ENCODE measurements at regions not wholly inside any gene's neighbourhood (a gene's known extent, or its start where the extent isn't known, plus 50 kb on each side); places are given as distances from the start of the nearest gene placed in this dataset.
A peak's percentile ranks its signal among the peaks of the same experiment; 100 is the strongest.

GRCh38 chr17:68184816-68185436 lies 62.9 kb upstream of the AMZ2 start:
- Mint-ChIP-seq H3K9me3 (no peaks in the 10 kb centered on the region), H3K4me3 (no peak overlapping the region), H3K27me3 (ENCODE audit: low read depth) (peaks cover 14% of the 10 kb centered on the region), H3K4me1 (no peaks in the 10 kb centered on the region), H3K36me3 (no peaks in the 10 kb centered on the region), H3K27ac (no peak overlapping the region)
- no peak for TF ChIP-seq CTCF (IDR thresholded peaks at IDR 0.05; ENCODE audit: unreplicated experiment)
- peak in 1 of 2 experiments; percentile 14 for DNase-seq (ENCODE audit: low spot score in 2 of 2, unreplicated experiment in 2 of 2)

GRCh38 chr17:68185820-68186219 lies 62.0 kb upstream of the AMZ2 start:
- no peaks in the 10 kb centered on the region for H3K9me3 Mint-ChIP-seq
- no peak overlapping the region for H3K27ac Mint-ChIP-seq
- H3K27me3 Mint-ChIP-seq (ENCODE audit: low read depth) = peaks cover 21% of the 10 kb centered on the region
- no peaks in the 10 kb centered on the region for H3K36me3 Mint-ChIP-seq
- TF ChIP-seq CTCF (IDR thresholded peaks at IDR 0.05; ENCODE audit: unreplicated experiment) = no peak
- no peak for DNase-seq (ENCODE audit: low spot score in 2 of 2, unreplicated experiment in 2 of 2)
- no peaks in the 10 kb centered on the region for H3K4me1 Mint-ChIP-seq
- H3K4me3 Mint-ChIP-seq = no peak overlapping the region

GRCh38 chr17:68190495-68190894 lies 57.3 kb upstream of the AMZ2 start:
- Mint-ChIP-seq H3K4me1 (peaks cover 2% of the 10 kb centered on the region), H3K4me3 (no peak overlapping the region), H3K27me3 (ENCODE audit: low read depth) (peaks cover 57% of the 10 kb centered on the region), H3K27ac (no peak overlapping the region), H3K36me3 (no peaks in the 10 kb centered on the region), H3K9me3 (no peaks in the 10 kb centered on the region)
- no peak for DNase-seq (ENCODE audit: low spot score in 2 of 2, unreplicated experiment in 2 of 2)
- no peak for TF ChIP-seq CTCF (IDR thresholded peaks at IDR 0.05; ENCODE audit: unreplicated experiment)

GRCh38 chr17:68195667-68196393 lies 52.0 kb upstream of the AMZ2 start:
- Mint-ChIP-seq H3K36me3 (no peaks in the 10 kb centered on the region), H3K4me1 (peaks cover 16% of the 10 kb centered on the region), H3K27me3 (ENCODE audit: low read depth) (peaks cover 86% of the 10 kb centered on the region), H3K9me3 (no peaks in the 10 kb centered on the region), H3K4me3 (peak overlapping the region; percentile 62), H3K27ac (no peak overlapping the region)
- no peak for TF ChIP-seq CTCF (IDR thresholded peaks at IDR 0.05; ENCODE audit: unreplicated experiment)
- peak in 1 of 2 experiments; percentile 57 for DNase-seq (ENCODE audit: low spot score in 2 of 2, unreplicated experiment in 2 of 2)

- Mint-ChIP-seq H3K27ac (no peak overlapping the region), H3K27me3 (ENCODE audit: low read depth) (peaks cover 91% of the 10 kb centered on the region), H3K36me3 (no peaks in the 10 kb centered on the region), H3K9me3 (no peaks in the 10 kb centered on the region), H3K4me1 (peaks cover 16% of the 10 kb centered on the region), H3K4me3 (peak overlapping the region; percentile 63)
- peak in 1 of 2 experiments; percentile 48 for DNase-seq (ENCODE audit: low spot score in 2 of 2, unreplicated experiment in 2 of 2)
- no peak for TF ChIP-seq CTCF (IDR thresholded peaks at IDR 0.05; ENCODE audit: unreplicated experiment)
Observed at GRCh38 chr17:68196394-68197090, 51.3 kb upstream of the AMZ2 start.

Measured in mesothelial cell of epicardium (in vitro differentiated cells).